ENCODE measurements at regions not wholly inside any gene's neighbourhood (a gene's known extent, or its start where the extent isn't known, plus 50 kb on each side); places are given as distances from the start of the nearest gene placed in this dataset.

DNA sequence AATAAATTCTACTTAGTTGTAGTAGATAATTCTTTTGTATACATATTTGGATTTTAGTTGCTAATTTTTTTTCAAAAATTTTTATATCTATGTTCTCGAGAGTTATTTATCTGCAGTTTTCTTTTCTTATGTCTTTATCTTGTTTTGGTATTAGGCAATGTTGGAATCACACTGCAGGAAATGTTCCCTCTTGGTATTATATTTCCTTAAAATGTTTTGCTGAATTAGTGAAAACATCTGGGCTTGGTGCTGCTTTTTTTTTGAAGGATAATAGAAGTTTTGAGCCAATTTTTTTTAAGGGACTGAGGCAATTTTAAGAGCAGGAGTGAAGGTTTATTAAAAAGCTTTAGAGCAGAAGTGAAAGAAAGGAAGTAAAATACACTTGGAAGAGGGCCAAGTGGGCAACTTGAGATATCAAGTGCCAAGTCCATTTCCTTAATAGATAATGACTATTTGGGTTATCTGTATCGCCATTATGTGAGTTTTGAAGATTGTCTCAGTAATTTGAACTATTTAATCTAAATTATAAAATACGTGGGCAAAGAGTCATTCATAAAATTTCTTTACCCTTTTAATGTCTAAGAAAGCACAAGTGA lies 1390.1 kb upstream of the CDH8 start:
- H3K27ac ChIP-seq (ENCODE audit: low read length): no peak overlapping the region
- in situ Hi-C loops (cut with HindIII; ENCODE audit: low pct_unique_long_range_greater_than_20kb, low sequenced_read_pairs) (no loop called here), intact Hi-C loops (cut with micrococcal nuclease; ENCODE audit: unreplicated experiment) (no loop called here)
- no TSS peak for BruUV-seq (replicated peaks)
- CTCF ChIA-PET: no interaction called here
- no peaks in the 10 kb centered on the region for H3K27me3 ChIP-seq (ENCODE audit: control insufficient read depth, insufficient read depth, low read length)
- TF ChIP-seq POLR2AphosphoS5 (IDR thresholded peaks at IDR 0.05; ENCODE audit: low read depth, low read length) (no peak), TCF7L2 (IDR thresholded peaks at IDR 0.05; ENCODE audit: low read depth, low read length) (no peak), SIN3A (IDR thresholded peaks at IDR 0.05; ENCODE audit: borderline replicate concordance, insufficient read depth, low read depth, low read length) (no peak), CTCF (IDR thresholded peaks at IDR 0.05) (no peak)
- TF ChIP-seq, protein P1, sequence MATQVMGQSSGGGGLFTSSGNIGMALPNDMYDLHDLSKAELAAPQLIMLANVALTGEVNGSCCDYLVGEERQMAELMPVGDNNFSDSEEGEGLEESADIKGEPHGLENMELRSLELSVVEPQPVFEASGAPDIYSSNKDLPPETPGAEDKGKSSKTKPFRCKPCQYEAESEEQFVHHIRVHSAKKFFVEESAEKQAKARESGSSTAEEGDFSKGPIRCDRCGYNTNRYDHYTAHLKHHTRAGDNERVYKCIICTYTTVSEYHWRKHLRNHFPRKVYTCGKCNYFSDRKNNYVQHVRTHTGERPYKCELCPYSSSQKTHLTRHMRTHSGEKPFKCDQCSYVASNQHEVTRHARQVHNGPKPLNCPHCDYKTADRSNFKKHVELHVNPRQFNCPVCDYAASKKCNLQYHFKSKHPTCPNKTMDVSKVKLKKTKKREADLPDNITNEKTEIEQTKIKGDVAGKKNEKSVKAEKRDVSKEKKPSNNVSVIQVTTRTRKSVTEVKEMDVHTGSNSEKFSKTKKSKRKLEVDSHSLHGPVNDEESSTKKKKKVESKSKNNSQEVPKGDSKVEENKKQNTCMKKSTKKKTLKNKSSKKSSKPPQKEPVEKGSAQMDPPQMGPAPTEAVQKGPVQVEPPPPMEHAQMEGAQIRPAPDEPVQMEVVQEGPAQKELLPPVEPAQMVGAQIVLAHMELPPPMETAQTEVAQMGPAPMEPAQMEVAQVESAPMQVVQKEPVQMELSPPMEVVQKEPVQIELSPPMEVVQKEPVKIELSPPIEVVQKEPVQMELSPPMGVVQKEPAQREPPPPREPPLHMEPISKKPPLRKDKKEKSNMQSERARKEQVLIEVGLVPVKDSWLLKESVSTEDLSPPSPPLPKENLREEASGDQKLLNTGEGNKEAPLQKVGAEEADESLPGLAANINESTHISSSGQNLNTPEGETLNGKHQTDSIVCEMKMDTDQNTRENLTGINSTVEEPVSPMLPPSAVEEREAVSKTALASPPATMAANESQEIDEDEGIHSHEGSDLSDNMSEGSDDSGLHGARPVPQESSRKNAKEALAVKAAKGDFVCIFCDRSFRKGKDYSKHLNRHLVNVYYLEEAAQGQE (IDR thresholded peaks at IDR 0.05; ENCODE audit: insufficient read depth in 1 of 2, low read depth in 2 of 2, low read length in 1 of 2): no peak
- ATAC-seq: no peak
- POLR2A ChIA-PET: no interaction called here
- H3K9me3 ChIP-seq (ENCODE audit: control insufficient read depth, insufficient read depth, low read depth, low read length): no peaks in the 10 kb centered on the region
- H3K4me3 ChIP-seq (ENCODE audit: low read depth in 2 of 2, low read length in 2 of 2): no peak overlapping the region
- no peaks in the 10 kb centered on the region for H3K36me3 ChIP-seq (ENCODE audit: control insufficient read depth, insufficient read depth, low read length)
- no peak for DNase-seq (ENCODE audit: low read depth, low spot score)
- H3K4me1 ChIP-seq (ENCODE audit: control insufficient read depth, insufficient read depth, low read length): no peaks in the 10 kb centered on the region

DNA sequence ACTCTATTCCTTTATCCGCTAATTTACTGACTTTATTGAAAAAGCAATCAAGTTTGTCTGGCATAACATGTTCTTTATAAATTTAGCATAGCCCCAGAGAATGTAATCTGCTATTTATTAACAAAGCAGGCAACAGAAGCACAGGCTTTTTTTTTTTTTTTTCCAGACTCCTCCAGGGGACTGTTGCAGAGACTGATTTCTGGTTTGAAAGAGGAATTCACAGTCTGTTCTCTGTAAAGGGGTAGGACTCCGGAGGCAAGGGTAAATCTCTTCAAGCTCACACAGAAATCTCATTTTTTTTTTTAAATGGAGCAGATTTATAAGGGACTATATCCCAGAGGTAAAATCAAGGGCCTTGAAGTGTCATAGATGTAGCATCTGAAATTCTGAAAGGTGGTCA lies 1386.5 kb upstream of the CDH8 start:
- POLR2A ChIA-PET: no interaction called here
- Histone ChIP-seq H3K27me3 (ENCODE audit: control insufficient read depth, insufficient read depth, low read length) (no peaks in the 10 kb centered on the region), H3K4me3 (ENCODE audit: low read depth in 2 of 2, low read length in 2 of 2) (no peak overlapping the region), H3K4me1 (ENCODE audit: control insufficient read depth, insufficient read depth, low read length) (no peaks in the 10 kb centered on the region), H3K9me3 (ENCODE audit: control insufficient read depth, insufficient read depth, low read depth, low read length) (no peaks in the 10 kb centered on the region), H3K27ac (ENCODE audit: low read length) (no peak overlapping the region), H3K36me3 (ENCODE audit: control insufficient read depth, insufficient read depth, low read length) (no peaks in the 10 kb centered on the region)
- no peak for TF ChIP-seq TCF7L2 (IDR thresholded peaks at IDR 0.05; ENCODE audit: low read depth, low read length)
- ATAC-seq (no peak), DNase-seq (ENCODE audit: low read depth, low spot score) (no peak)
- in situ Hi-C loops (cut with HindIII; ENCODE audit: low pct_unique_long_range_greater_than_20kb, low sequenced_read_pairs) (no loop called here), intact Hi-C loops (cut with micrococcal nuclease; ENCODE audit: unreplicated experiment) (no loop called here)
- BruUV-seq (replicated peaks): no TSS peak
- CTCF ChIA-PET: no interaction called here

DNA sequence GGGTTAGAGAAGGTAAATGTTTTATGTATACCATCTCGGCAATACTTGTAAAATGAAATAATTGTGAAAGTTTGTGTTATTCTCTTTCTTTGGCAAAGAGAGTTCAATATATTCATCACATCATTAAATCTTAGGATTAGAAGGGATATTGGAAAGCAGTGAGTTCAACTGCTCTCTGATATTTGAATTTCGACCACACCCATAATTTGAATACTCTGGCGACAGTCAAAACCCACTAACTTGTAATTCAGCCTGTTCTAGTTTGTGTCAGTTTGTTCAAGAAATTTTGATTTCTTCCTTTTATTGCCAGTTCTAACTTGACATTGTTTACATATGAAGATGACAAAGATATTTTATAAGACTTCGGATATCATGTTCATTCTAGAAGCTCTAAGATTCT lies 1380.5 kb upstream of the CDH8 start:
- Histone ChIP-seq H3K4me3 (ENCODE audit: low read depth in 2 of 2, low read length in 2 of 2) (no peak overlapping the region), H3K36me3 (ENCODE audit: control insufficient read depth, insufficient read depth, low read length) (no peaks in the 10 kb centered on the region), H3K27ac (ENCODE audit: low read length) (no peak overlapping the region), H3K27me3 (ENCODE audit: control insufficient read depth, insufficient read depth, low read length) (no peaks in the 10 kb centered on the region), H3K9me3 (ENCODE audit: control insufficient read depth, insufficient read depth, low read depth, low read length) (no peaks in the 10 kb centered on the region), H3K4me1 (ENCODE audit: control insufficient read depth, insufficient read depth, low read length) (no peaks in the 10 kb centered on the region)
- DNase-seq (ENCODE audit: low read depth, low spot score) (no peak), ATAC-seq (no peak)
- ChIA-PET CTCF (no interaction called here), POLR2A (no interaction called here)
- no TSS peak for BruUV-seq (replicated peaks)
- no peak for TF ChIP-seq TCF7L2 (IDR thresholded peaks at IDR 0.05; ENCODE audit: low read depth, low read length)
- TF ChIP-seq SIN3A (IDR thresholded peaks at IDR 0.05; ENCODE audit: borderline replicate concordance, insufficient read depth, low read depth, low read length): no peak
- TF ChIP-seq POLR2AphosphoS5 (IDR thresholded peaks at IDR 0.05; ENCODE audit: low read depth, low read length): no peak
- TF ChIP-seq CTCF (IDR thresholded peaks at IDR 0.05): no peak
- TF ChIP-seq, protein P1 (IDR thresholded peaks at IDR 0.05; ENCODE audit: insufficient read depth in 1 of 2, low read depth in 2 of 2, low read length in 1 of 2): no peak
- intact Hi-C loops (cut with micrococcal nuclease; ENCODE audit: unreplicated experiment): no loop called here
- in situ Hi-C loops (cut with HindIII; ENCODE audit: low pct_unique_long_range_greater_than_20kb, low sequenced_read_pairs): no loop called here
